ENCODE measurements at regions not wholly inside any gene's neighbourhood (a gene's known extent, or its start where the extent isn't known, plus 50 kb on each side); places are given as distances from the start of the nearest gene placed in this dataset.

- POLR2A ChIA-PET = interaction anchor here (0.6 to 1.7 kb wide), 4 partner anchors 11 to 49 kb away, joined by 3 to 5 read pairs (median 3); no protein-coding TSS in a partner anchor
- no peak overlapping the region for H3K27ac Mint-ChIP-seq (ENCODE audit: low read depth, unreplicated experiment)
- no peaks in the 10 kb centered on the region for H3K9me3 Mint-ChIP-seq (ENCODE audit: unreplicated experiment)
- CTCF ChIA-PET = no interaction called here
- no peak overlapping the region for H3K4me3 Mint-ChIP-seq (ENCODE audit: unreplicated experiment)
- no peaks in the 10 kb centered on the region for H3K27me3 Mint-ChIP-seq (ENCODE audit: insufficient read depth, unreplicated experiment)
- no peak for TF ChIP-seq CTCF (IDR thresholded peaks at IDR 0.05; ENCODE audit: unreplicated experiment)
- no TSS peak for BruUV-seq (replicated peaks)
- intact Hi-C loops (cut with micrococcal nuclease) = no loop called here
- no peaks in the 10 kb centered on the region for H3K4me1 Mint-ChIP-seq (ENCODE audit: insufficient read depth, unreplicated experiment)
- DNase-seq (ENCODE audit: unreplicated experiment) = no peak
- H3K36me3 Mint-ChIP-seq (ENCODE audit: insufficient read depth, unreplicated experiment) = no peaks in the 10 kb centered on the region
Measured at GRCh38 chr1:95180371-95180770, 53.6 kb upstream of the RWDD3 start.

- no peaks in the 10 kb centered on the region for H3K4me1 Mint-ChIP-seq (ENCODE audit: insufficient read depth, unreplicated experiment)
- no peak for DNase-seq (ENCODE audit: unreplicated experiment)
- H3K27ac Mint-ChIP-seq (ENCODE audit: low read depth, unreplicated experiment) = no peak overlapping the region
- intact Hi-C loops (cut with micrococcal nuclease) = no loop called here
- H3K9me3 Mint-ChIP-seq (ENCODE audit: unreplicated experiment) = no peaks in the 10 kb centered on the region
- POLR2A ChIA-PET = interaction anchor here (0.6 to 1.7 kb wide), 3 partner anchors 11 to 49 kb away, joined by 3 read pairs; no protein-coding TSS in a partner anchor
- no TSS peak for BruUV-seq (replicated peaks)
- CTCF ChIA-PET = no interaction called here
- TF ChIP-seq CTCF (IDR thresholded peaks at IDR 0.05; ENCODE audit: unreplicated experiment) = no peak
- H3K27me3 Mint-ChIP-seq (ENCODE audit: insufficient read depth, unreplicated experiment) = no peaks in the 10 kb centered on the region
- H3K4me3 Mint-ChIP-seq (ENCODE audit: unreplicated experiment) = no peak overlapping the region
- H3K36me3 Mint-ChIP-seq (ENCODE audit: insufficient read depth, unreplicated experiment) = no peaks in the 10 kb centered on the region
Measured at GRCh38 chr1:95181096-95181495, 52.9 kb upstream of the RWDD3 start.

GRCh38 chr1:95183952-95184351 lies 50.1 kb upstream of the RWDD3 start:
- Mint-ChIP-seq H3K27ac (ENCODE audit: low read depth, unreplicated experiment) (no peak overlapping the region), H3K4me1 (ENCODE audit: insufficient read depth, unreplicated experiment) (no peaks in the 10 kb centered on the region), H3K36me3 (ENCODE audit: insufficient read depth, unreplicated experiment) (no peaks in the 10 kb centered on the region), H3K27me3 (ENCODE audit: insufficient read depth, unreplicated experiment) (no peaks in the 10 kb centered on the region), H3K9me3 (ENCODE audit: unreplicated experiment) (no peaks in the 10 kb centered on the region), H3K4me3 (ENCODE audit: unreplicated experiment) (no peak overlapping the region)
- DNase-seq (ENCODE audit: unreplicated experiment) = no peak
- CTCF ChIA-PET = no interaction called here
- intact Hi-C loops (cut with micrococcal nuclease) = no loop called here
- no TSS peak for BruUV-seq (replicated peaks)
- POLR2A ChIA-PET = interaction anchor here (0.9 kb wide), 1 partner anchor 9 kb away, joined by 3 read pairs; no protein-coding TSS in a partner anchor
- TF ChIP-seq CTCF (IDR thresholded peaks at IDR 0.05; ENCODE audit: unreplicated experiment) = no peak

All from MCF 10A (cell line).